ENCODE measurements at regions not wholly inside any gene's neighbourhood (a gene's known extent, or its start where the extent isn't known, plus 50 kb on each side); places are given as distances from the start of the nearest gene placed in this dataset.

GRCh38 chr5:12647613-12648012 is 743.4 kb upstream of the CTNND2 start:
- H3K27ac ChIP-seq: no peak overlapping the region
- ATAC-seq (no peak), DNase-seq (no peak)
- no peaks in the 10 kb centered on the region for H3K27me3 ChIP-seq (ENCODE audit: insufficient read depth in 3 of 3, low read length in 2 of 3)
- TF ChIP-seq CTCF (IDR thresholded peaks at IDR 0.05): no peak
- 79 to 89% (median 79%) methylated on average over 4 of the region's 4 CpGs for WGBS, 3 donors
- no peaks in the 10 kb centered on the region for H3K9me3 ChIP-seq
- no peaks in the 10 kb centered on the region for H3K36me3 ChIP-seq (ENCODE audit: insufficient read depth in 1 of 2, low read depth in 1 of 2)
- H3K4me3 ChIP-seq: no peak overlapping the region
- H3K4me1 ChIP-seq: no peaks in the 10 kb centered on the region
- intact Hi-C loops (cut with DNase I): no loop called here

GRCh38 chr5:12645582-12645981 is 741.3 kb upstream of the CTNND2 start:
- Histone ChIP-seq H3K4me1 (no peaks in the 10 kb centered on the region), H3K27me3 (ENCODE audit: insufficient read depth in 3 of 3, low read length in 2 of 3) (no peaks in the 10 kb centered on the region), H3K4me3 (no peak overlapping the region), H3K9me3 (no peaks in the 10 kb centered on the region), H3K36me3 (ENCODE audit: insufficient read depth in 1 of 2, low read depth in 1 of 2) (no peaks in the 10 kb centered on the region), H3K27ac (no peak overlapping the region)
- ATAC-seq (no peak), DNase-seq (no peak)
- no peak for TF ChIP-seq CTCF (IDR thresholded peaks at IDR 0.05)
- intact Hi-C loops (cut with DNase I): no loop called here

- TF ChIP-seq CTCF (IDR thresholded peaks at IDR 0.05): no peak
- intact Hi-C loops (cut with DNase I): no loop called here
- WGBS, 3 donors: 66 to 71% (median 70%) methylated on average over 5 of the region's 5 CpGs
Measured at GRCh38 chr5:12636209-12636608, 732.0 kb upstream of the CTNND2 start.

GRCh38 chr5:12626556-12626955 is 722.3 kb upstream of the CTNND2 start:
- Histone ChIP-seq H3K4me3 (no peak overlapping the region), H3K36me3 (ENCODE audit: insufficient read depth in 1 of 2, low read depth in 1 of 2) (no peaks in the 10 kb centered on the region), H3K27ac (no peak overlapping the region), H3K9me3 (no peaks in the 10 kb centered on the region), H3K27me3 (ENCODE audit: insufficient read depth in 3 of 3, low read length in 2 of 3) (no peaks in the 10 kb centered on the region), H3K4me1 (no peaks in the 10 kb centered on the region)
- intact Hi-C loops (cut with DNase I): no loop called here
- WGBS, 3 donors: 88 to 95% (median 93%) methylated on average over 5 of the region's 5 CpGs
- no peak for DNase-seq
- ATAC-seq: no peak
- TF ChIP-seq CTCF (IDR thresholded peaks at IDR 0.05): no peak

More at GRCh38 chr5:12636209-12636608, 732.0 kb upstream of the CTNND2 start:
- Histone ChIP-seq H3K36me3 (ENCODE audit: insufficient read depth in 1 of 2, low read depth in 1 of 2) (no peaks in the 10 kb centered on the region), H3K27me3 (ENCODE audit: insufficient read depth in 3 of 3, low read length in 2 of 3) (no peaks in the 10 kb centered on the region), H3K4me3 (no peak overlapping the region), H3K9me3 (no peaks in the 10 kb centered on the region), H3K27ac (no peak overlapping the region), H3K4me1 (no peaks in the 10 kb centered on the region)
- ATAC-seq (no peak), DNase-seq (no peak)

- Histone ChIP-seq H3K9me3 (no peaks in the 10 kb centered on the region), H3K27me3 (ENCODE audit: insufficient read depth in 3 of 3, low read length in 2 of 3) (no peaks in the 10 kb centered on the region), H3K4me3 (no peak overlapping the region), H3K27ac (no peak overlapping the region), H3K36me3 (ENCODE audit: insufficient read depth in 1 of 2, low read depth in 1 of 2) (no peaks in the 10 kb centered on the region), H3K4me1 (no peaks in the 10 kb centered on the region)
- intact Hi-C loops (cut with DNase I): no loop called here
- no peak for TF ChIP-seq CTCF (IDR thresholded peaks at IDR 0.05)
- WGBS, 3 donors: 70 to 75% (median 73%) methylated on average over 8 of the region's 8 CpGs
- DNase-seq (no peak), ATAC-seq (no peak)
Measured at GRCh38 chr5:12625667-12626263, 721.5 kb upstream of the CTNND2 start.
